NCI-H524 (cell line): ENCODE measurements at regions not wholly inside any gene's neighbourhood (a gene's known extent, or its start where the extent isn't known, plus 50 kb on each side); places are given as distances from the start of the nearest gene placed in this dataset.

Experiments
- DNase-seq, 2 experiments: peaks; one replicate each; lab custom pipeline; 2025; lab: John Stamatoyannopoulos, UW

GRCh38 chr11:19472679-19473078 lies 231.9 kb upstream of the E2F8 start:
- DNase-seq: no peak

GRCh38 chr11:19467904-19468303 lies 227.2 kb upstream of the E2F8 start:
- DNase-seq: no peak

DNA sequence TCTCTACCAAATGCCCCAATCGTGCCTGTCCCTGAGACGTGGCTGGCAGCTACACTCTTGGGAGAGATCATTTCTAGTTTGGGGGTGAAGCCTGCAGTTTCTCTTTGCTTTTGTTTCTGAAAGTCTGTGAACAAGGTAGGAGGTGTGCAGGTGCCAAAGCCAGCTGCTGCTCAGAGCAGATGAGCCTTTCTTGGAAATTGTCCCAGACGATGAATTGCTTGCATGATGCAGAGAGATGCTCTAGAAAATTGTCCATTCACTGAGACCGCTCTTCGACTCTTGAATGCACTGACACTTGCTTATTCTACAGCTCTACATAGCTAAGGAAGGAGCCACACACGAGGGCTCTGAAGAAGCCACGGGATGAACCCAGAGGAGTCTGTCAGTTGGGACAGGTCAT lies 225.6 kb upstream of the E2F8 start:
- DNase-seq: peak in 1 of 2 experiments; percentile 24

- DNase-seq: no peak
Measured at GRCh38 chr11:19463976-19464375, 223.2 kb upstream of the E2F8 start.

DNA sequence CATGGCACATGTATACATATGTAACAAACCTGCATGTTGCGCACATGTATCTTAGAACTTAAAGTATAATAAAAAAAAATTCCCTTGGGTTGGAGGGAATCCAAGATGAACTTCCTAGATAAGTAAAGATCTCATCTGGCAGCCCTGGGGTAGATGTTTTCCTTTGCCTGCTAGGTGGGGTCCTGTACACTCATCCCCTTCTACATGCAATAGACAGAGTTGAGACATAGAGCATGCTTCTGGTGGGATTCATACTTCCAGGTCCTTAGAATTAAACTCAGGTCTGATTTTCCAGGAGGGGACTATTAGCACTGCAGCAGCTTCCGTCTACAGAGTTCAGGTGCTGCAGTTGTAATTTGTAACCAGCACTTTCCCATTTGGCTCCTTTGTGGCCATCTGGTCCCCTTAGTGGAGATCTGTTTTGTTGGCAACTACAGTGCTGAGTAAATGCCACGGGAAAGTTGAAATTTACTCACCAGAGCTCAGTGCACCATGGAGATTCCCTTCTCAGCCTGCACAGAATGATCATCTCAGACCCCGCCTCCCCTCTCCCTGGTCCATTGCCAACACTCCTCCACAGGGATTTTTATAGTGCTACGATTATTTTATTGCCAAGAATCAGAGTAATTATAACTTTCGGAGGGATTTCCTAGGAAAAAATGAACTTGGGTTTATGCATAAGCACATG lies 220.1 kb upstream of the E2F8 start:
- DNase-seq: peak; percentile 68 to 85

DNA sequence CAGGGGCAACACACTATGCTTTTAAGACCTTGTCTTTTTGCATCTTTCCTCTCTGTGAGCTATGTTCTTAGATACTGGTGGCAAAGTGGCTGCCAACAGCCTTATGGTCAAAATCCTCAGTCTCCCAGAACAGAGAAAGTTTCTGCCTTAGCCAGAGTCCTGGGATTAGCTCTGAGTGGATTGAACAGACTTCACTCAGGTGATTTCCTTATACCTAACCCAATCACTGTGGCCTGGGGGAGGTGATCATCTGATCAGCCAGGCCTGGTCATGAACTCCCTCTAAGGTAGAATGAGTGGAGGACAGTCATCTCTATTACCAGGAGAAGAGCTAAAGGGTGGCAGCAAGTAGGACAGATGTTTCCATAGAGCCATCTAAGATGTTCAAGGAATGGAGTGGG lies 218.5 kb upstream of the E2F8 start:
- no peak for DNase-seq

DNA sequence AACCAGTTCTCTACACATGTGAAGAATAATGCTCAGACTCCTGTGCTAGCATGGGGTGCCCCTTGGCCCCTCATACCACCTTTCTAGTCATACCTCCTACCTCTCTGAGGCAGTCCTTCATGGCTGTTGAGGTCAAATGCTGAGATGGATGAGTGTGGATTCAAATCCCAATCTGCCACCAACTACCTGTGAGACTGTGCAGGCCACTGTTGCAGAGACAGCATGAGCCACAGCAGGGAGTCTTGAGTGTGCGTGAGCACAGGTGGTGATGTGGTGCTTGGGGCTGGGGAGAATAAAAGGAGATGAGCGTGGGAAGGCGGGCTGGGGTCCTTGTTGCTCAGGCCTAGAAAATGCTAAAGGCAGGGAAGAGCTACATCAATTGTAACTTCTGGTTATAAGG lies 218.0 kb upstream of the E2F8 start:
- DNase-seq: peak; percentile 15 to 63

DNA sequence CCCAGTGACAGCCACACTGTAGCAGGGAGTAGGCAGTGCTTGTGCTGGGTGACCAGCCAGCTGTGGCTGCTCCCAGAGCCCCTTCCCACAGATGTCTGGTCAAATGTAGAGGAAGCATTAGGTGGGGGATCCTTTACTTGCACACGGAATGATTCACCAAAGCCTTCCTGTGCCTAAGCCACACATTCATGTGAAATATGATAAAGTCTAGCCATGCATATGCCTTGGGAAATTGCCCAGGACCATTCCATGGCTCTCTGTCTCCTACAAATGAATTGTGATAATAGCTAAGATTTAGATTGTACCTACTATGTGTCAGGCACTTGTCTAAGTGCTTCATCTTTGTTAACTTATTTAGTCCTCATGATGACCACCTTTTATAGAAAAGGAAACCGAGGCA lies 217.5 kb upstream of the E2F8 start:
- DNase-seq: no peak

- DNase-seq: no peak
Measured at GRCh38 chr11:19455731-19456130, 215.0 kb upstream of the E2F8 start.

DNA sequence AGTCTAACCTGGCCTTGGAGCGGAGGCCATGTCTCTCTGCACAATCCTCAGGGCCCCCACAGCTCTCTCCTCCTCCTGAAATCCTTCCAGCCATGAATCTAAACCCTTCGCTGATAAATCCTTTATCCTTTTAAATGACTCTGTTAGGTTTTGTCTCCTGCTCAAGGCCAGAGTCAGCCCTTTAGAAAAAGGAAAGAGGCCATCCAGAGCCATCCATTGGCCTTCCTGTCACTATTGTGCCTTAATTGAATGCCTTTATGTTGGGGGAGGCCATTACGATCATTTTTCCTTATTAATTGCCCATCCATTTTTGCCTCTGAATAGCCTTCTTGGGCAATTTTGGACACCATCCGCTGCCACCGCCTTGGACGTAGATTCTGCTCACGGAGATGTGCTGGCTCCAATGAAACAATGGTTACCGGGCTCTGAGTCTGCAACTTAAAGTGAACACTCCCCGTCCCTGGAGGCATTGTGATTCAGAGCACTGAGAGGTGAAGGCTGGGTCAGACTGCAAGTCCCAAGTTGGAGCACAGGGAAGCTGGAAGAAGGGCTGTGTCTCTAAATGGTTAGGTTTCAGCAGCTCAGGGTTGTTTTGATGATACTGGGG lies 213.0 kb upstream of the E2F8 start:
- DNase-seq: no peak

DNA sequence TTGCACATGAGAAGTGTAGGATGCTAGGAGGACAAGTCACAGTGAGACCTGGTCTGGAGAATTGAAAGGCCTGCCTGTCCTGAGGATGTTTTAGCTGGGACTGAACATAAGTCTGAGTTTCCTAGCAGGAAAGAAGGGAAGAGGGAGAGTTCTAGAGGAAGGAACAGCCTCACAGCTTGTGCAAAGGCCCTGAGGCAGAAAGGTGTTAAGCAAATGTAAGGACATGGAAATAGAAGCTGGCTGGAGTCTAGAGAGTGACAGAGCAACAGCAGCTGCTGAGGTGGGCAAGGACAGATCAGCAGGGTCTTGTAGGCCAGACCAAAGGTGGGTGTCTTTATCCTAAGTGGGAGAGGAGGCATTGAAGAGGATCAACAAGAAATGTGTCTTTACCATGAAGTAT lies 210.9 kb upstream of the E2F8 start:
- no peak for DNase-seq

- DNase-seq: no peak
Measured at GRCh38 chr11:19450282-19450681, 209.5 kb upstream of the E2F8 start.

DNA sequence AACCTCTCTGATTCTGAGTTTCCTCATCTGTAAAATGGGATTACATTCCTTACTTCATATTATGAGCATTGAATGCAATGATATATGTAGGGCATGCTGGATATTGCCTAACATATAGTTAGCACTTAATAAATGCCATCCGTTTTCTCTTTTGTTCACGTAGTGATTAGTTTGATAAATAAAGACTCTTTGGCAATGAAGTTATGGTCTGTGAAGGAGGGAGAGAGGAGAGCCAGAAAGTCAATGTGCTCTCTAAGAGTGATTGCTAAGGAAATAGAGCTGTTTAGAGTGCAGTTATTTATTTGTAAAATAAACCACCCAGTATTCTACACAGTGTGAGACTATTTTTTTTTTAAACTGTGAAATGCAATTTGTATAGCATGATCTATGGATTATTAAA lies 207.9 kb upstream of the E2F8 start:
- no peak for DNase-seq

- no peak for DNase-seq
Measured at GRCh38 chr11:19447150-19447566, 206.4 kb upstream of the E2F8 start.

- DNase-seq: no peak
Measured at GRCh38 chr11:19445771-19446170, 205.0 kb upstream of the E2F8 start.

GRCh38 chr11:19444231-19444630 lies 203.5 kb upstream of the E2F8 start:
- DNase-seq: no peak

DNA sequence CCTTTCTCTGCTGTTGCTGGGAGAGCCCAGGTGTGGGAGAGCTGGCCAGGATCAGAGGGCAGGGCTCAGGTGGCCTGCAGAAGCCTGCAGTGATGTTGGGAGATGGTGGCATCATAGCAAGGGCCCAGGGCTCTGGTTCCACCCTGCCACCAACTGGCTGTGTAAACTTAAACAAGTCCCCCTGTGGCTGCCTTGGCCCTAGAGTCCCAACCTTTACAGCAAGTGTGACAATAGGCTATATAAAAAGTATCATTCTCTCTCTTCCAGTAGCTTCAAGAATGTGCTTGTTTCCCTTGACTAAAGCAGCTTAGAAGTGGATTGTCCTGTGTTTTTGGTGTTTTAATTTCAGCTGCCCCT lies 201.8 kb upstream of the E2F8 start:
- DNase-seq: no peak

DNA sequence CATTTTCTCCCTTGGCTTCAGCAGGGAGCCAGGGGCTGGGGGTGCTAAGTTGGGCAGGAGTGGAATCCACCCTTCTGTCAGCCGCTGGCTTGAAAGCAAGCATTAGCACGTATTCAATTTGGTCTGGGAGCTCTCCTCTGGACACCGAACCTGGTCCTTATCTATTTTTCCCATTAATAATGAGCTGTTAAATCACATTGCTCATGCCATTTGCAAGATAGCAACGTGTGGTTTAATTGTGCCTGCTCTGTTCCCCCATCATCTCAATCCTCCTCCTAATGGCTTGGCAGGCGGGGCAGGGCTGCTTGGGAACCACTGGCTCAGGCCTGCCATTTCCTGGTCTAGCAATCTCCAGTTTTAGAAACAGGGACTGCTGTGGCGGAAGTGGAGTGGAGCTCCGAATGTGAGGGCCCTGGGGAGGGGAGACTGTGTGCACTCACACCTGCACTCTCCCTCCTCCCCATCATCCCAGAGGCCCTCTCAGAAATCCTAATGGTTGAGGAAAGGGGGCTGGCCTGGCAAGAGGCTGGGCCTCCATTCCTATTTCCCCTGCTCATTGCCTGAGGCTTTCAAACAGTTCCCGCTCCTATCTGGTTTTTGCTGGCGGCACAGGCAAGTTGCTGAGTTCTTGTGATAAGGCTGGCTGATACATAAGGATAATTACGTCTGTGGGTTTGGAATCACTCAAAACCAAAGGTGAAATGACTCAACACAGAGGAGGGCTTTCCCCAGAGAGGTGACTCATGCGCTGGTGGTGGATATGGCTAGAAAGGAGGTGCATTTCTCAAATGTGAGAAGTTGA lies 201.2 kb upstream of the E2F8 start:
- DNase-seq: no peak

GRCh38 chr11:19441288-19441687 lies 200.5 kb upstream of the E2F8 start:
- no peak for DNase-seq

GRCh38 chr11:19437760-19438159 lies 197.0 kb upstream of the E2F8 start:
- no peak for DNase-seq

GRCh38 chr11:19436932-19437331 lies 196.2 kb upstream of the E2F8 start:
- DNase-seq: no peak

DNA sequence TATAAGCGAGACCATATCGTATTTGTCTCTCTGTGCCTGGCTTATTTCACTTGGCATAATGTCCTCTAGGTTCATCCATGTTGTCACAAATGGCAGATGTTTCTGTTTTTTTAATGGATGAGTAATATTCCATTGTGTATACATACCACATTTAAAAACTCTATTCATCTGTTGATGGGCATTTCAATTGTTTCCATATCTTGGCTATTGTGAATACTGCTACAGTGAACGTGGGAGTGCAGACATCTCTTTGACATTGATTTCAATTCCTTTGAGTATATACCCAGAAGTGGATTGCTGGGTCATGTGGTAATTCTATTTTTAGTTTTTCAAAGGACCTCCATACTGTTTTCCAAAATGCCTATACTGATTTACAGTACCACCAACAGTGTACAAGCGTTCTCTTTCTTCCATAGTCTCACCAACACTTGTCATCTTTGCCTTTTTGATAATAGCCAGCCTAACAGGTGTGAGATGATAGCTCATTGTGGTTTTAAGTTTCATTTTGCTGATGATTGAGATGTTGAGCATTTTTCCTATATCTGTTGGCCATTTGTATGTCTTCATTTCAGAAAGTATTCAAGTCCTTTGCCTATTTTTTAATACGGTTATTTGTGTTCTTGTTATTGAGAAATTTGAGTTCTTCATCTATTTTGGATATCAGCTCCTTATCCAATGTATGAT lies 194.7 kb upstream of the E2F8 start:
- DNase-seq: no peak

GRCh38 chr11:19433791-19434190 lies 193.0 kb upstream of the E2F8 start:
- DNase-seq: no peak
